ENCODE measurements at regions not wholly inside any gene's neighbourhood (a gene's known extent, or its start where the extent isn't known, plus 50 kb on each side); places are given as distances from the start of the nearest gene placed in this dataset.
"Not testable (repeated sequence)": the region's sequence is repeated elsewhere in the genome, so short reads cannot be mapped to it uniquely, and the experiment has no call there.

DNA sequence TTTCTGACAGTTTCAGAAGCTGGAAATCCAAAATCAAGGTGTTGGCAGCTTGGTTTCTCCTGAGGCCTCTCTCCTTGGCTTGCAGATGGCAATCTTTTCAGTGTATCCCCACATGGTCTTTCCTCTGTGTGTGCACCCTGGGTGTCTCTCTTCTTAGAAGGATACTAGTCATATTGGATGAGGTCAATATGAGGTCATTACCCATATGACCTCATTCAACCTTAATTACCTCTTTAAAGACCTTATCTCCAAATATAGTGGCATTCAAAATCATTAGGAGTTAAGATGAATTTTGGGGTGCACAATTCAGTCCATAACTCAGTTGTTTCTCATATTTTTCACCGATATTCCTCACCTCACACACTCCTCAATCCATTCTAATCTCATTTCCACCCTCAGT is 92.4 kb upstream of the TGM3 start:
- DNase-seq = no peak

DNA sequence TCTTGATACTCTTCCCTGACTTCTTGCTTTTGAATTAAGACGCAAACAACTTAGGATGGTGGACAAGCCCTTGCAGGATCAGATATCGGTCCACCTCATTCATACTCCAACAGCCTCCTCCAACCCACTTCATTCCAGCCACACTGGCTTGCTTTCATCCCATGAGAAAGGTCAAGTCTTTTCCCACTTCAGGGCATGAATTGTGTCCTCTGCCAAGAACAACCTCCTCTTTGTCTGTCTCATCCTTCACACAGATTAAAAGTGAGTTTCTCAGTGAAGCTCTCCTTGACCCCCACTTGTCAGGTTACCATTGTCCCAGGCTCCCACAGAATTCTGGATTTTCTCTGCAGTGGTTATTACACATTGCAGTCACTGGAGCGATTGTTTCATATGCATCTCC is 91.8 kb upstream of the TGM3 start:
- DNase-seq = no peak

- DNase-seq = peak; percentile 91
Observed at GRCh38 chr20:2206957-2207769, 88.6 kb upstream of the TGM3 start.

DNA sequence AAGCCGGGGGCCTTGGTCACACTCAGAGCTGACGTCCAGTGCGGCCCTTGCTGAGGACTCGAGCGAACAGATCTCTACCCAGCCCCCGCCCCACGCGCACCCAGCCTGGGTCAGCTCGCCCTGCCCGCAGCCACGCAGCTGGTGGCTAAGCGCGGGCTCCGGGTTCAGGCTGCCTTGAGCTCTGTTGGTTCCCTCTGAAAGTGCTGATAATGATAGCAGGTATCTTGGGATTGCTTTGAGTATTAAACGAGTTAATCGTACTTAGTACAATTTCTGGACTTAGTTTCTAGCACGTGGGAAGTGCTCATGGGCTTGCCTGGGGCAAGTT is 88.1 kb upstream of the TGM3 start:
- DNase-seq = no peak

DNA sequence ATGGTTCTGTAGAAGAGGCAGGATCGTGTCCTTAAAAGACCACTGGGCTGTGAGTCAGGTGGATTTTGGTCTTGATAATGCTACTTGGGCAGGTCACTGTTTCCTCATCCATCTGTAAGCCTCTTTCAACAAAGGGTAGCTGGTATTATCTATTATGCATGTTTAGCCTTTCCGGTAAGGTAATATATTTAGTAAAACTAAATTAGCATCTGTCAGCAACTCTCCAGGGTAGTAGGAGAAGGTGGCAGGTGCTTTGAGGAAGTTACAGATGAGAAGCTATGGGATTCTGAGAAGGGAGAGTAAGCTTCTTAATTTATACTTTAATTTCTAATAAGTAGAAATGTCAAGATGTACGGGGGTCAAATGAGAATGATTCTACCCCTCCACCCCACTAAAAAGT is 86.9 kb upstream of the TGM3 start:
- DNase-seq = no peak

- DNase-seq = peak; percentile 35
Observed at GRCh38 chr20:2210646-2211552, 84.9 kb upstream of the TGM3 start.

- DNase-seq = no peak
Observed at GRCh38 chr20:2212456-2213015, 83.3 kb upstream of the TGM3 start.

DNA sequence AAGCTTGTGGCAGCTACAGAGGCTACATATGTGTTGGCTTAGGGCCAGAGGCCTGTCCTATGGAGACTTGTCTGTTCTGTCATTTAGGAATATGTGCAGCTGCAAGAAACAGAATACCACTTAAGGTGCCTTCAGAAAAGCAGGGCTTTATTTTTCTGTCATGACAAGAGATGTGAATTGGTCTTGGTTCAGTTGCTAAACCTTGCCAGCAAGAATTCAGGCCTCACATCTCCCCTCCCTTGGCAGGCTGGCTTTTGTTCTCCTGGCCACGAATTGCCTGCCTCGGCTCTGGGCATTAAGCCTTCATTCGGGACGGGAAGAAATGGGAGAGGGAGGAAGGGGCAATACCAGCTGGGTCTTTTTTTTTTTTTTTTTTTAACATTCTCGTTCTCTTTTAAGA is 82.4 kb upstream of the TGM3 start:
- no peak for DNase-seq

DNA sequence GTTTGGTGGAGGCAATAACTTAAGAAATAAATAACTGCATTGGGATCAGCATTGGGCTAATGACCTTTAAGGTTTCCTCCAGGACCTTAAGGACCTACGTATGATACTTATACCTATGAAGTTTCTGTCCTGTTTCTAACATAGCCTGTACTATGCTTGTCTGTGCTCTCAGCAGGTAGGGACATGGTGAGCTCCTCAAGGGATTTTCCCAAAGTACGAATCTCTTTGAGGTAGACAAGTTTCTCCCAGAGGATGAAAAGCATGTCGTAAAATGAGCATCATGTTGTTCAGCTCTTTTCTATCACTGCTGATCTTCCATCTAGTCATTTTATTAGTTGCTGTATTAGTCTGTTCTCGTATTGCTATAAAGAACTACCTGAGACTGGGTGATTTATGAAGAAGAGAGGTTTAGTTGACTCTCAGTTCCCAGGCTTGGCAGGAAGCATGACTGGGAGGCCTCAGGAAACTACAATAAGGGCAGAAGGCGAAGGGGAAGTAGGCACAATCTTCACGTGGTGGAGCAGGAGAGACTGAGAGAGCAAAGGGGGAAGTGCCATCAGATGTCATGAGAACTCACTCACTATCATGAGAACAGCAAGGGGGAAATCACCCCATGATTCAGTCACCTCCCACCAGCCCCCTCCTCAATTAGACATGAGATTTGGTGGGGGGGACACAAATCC is 77.8 kb upstream of the TGM3 start:
- peak; percentile 20 for DNase-seq

- DNase-seq = no peak
Observed at GRCh38 chr20:2219481-2220006, 76.3 kb upstream of the TGM3 start.

GRCh38 chr20:2220298-2220697 is 75.5 kb upstream of the TGM3 start:
- DNase-seq = no peak

DNA sequence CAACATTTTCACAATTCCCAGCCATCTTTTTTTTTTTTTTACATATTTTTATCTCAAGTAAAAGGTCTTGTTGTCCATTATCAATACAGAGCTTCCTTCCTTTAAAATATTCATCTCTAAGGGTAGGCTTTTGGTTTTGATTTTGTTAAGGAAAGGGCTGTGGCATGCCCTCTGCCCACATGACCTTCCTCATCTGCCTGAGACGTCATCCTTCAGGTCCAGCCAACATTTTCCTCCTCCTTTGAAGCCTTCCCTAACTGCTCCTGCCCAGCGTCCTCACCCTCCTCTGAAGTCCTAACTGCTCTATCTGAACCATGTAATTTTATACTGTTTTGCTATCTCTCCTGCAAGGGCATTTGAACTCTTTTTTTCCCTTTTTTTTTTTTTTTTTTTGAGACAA is 73.9 kb upstream of the TGM3 start:
- DNase-seq = no peak

GRCh38 chr20:2223558-2224367 is 72.0 kb upstream of the TGM3 start:
- peak; percentile 30 for DNase-seq

DNA sequence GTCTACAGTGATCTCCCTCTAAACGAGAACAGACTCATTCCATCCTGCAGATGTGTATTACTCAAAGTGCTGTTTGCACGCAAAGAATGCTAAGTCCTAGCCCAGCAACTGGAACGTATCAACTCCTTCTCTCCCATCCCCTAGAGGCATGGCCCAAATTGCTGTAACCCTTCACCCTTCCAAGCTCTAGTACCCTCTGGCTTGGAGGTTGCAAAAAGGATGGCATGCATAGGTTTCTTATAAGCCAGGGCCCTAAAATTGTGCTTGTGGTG is 71.5 kb upstream of the TGM3 start:
- no peak for DNase-seq

GRCh38 chr20:2227285-2227684 is 68.5 kb upstream of the TGM3 start:
- not testable (repeated sequence) for DNase-seq

GRCh38 chr20:2227861-2228260 is 67.9 kb upstream of the TGM3 start:
- DNase-seq = no peak

GRCh38 chr20:2228926-2229325 is 66.9 kb upstream of the TGM3 start:
- DNase-seq = no peak

GRCh38 chr20:2230726-2231488 is 64.9 kb upstream of the TGM3 start:
- no peak for DNase-seq

DNA sequence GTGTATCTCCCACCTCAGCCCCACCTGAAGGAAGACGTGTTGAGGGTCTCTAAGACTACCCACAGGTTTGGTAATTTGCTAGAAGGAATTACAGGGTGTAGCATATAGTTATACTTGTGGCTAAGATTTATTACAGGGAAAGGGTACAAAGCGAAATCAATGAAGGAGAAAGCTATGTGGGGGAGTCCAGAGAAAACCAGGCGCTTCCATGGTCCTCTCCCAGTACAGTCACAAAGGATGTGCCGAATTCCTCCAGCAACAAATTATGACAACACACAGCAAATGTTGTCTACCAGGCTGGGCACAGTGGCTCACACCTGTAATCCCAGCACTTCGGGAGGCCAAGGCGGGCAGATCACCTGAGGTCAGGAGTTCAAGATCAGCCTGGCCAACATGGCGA is 64.1 kb upstream of the TGM3 start:
- no peak for DNase-seq

DNA sequence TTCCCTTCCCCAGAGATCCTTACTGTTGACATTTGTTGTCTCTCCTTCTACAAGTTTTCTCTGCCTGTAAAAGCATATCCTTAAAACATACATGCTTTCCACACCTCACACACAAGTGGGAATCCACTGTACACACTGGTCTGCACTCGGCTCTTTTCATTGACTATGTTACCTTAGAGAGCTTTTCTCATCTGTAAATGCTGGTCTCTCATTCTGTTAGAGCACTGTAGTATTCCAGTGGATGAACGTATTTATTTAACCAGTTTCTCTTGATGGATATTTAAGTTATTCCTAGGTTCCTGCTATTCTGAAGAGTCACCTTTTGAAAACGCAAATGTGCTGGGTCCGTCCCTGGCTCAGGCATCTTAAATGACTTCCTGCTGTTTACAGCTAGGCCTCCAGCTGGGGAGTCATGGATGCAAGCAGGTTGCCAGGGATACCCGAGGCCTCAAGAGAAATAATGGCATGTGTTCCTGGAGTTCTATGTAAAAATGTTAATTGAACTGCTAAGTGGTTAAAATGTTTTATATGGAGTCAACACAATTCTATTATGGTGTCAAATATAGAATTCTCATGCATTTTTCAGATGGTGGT is 61.1 kb upstream of the TGM3 start:
- peak; percentile 43 for DNase-seq

DNA sequence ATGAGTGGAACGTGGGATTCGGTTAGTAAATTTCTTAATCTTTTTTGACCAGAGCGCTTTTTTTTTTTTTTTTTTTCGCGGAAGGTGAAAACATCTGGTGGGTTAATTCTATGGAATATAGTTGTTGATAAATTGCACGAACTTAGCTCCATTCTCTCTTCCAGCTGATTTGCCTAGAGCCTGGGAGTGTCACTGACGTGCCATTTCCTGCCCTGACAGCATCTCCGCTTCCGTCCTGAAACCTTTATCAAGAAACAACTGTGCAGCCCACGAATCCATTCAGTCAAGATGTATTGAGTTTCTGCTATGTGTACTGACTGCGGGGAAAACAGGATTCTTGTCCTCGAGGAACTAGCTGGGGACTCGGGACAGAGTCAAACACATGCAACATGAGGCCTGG is 59.5 kb upstream of the TGM3 start:
- no peak for DNase-seq
